Sigmoid colon (tissue), 6 donors: ENCODE measurements at regions not wholly inside any gene's neighbourhood (a gene's known extent, or its start where the extent isn't known, plus 50 kb on each side); places are given as distances from the start of the nearest gene placed in this dataset.
A peak's percentile ranks its signal among the peaks of the same experiment; 100 is the strongest.

Source experiments
- DNase-seq: peaks from one replicate; pipeline ENCODE4 v3.0.0-alpha.2; 2019
- H3K27ac ChIP-seq, 4 donors: fragments of 200-600 bp; sonication (generic); one replicate each; pipeline ENCODE4 v1.5.1; 2016 to 2019; ENCODE audit warnings: mild to moderate bottlenecking in 1 of 4
- H3K27me3 ChIP-seq, 3 donors: fragments of 200-600 bp; sonication (generic); one replicate each; pipeline ENCODE4 v1.5.1; 2019; ENCODE audit warnings: mild to moderate bottlenecking in 1 of 3
- H3K36me3 ChIP-seq, 4 donors: fragments of 200-600 bp; sonication (generic); one replicate each; pipeline ENCODE4 v1.5.1; 2016 to 2019
- H3K4me1 ChIP-seq, 4 donors: fragments of 200-600 bp; sonication (generic); one replicate each; pipeline ENCODE4 v1.5.1; 2017 to 2019
- H3K4me3 ChIP-seq, 4 donors: fragments of 200-600 bp; sonication (generic); one replicate each; pipeline ENCODE4 v1.5.1; 2017 to 2019; ENCODE audit warnings: mild to moderate bottlenecking in 2 of 4, moderate library complexity in 1 of 4
- H3K9me3 ChIP-seq, 4 donors: fragments of 200-600 bp in 3 of 4; sonication (generic) in 3 of 4; one replicate each; pipeline versions ENCODE4 v1.5.1 to v1.6.1; 2013 to 2019
- EP300 ChIP-seq, 4 donors: sonication (generic); formaldehyde crosslinking; IDR thresholded peaks; one replicate each; pipeline ENCODE4 v1.6.1; 2017; ENCODE audit warnings: antibody characterized with exemption in 4 of 4
- POLR2A ChIP-seq, 2 donors: fragments of 450-650 bp; IDR thresholded peaks; one replicate each; pipeline ENCODE4 v1.6.1; 2016; ENCODE audit warnings: antibody characterized with exemption in 2 of 2, mild to moderate bottlenecking in 2 of 2, moderate library complexity in 2 of 2
- POLR2AphosphoS5 ChIP-seq, 4 donors: sonication (generic); formaldehyde crosslinking; IDR thresholded peaks; one replicate each; pipeline ENCODE4 v1.6.1; 2017; ENCODE audit warnings: antibody characterized with exemption in 4 of 4
- WGBS, 2 donors: extraction: QIAGEN DNeasy Blood & Tissue Kit; methylation state at CpG; one replicate each; pipeline ENCODE4 v1.1.7; 2013; 5-methylcytosine and 5-hydroxymethylcytosine counted together
- intact Hi-C: fragments of 100-400 bp; cut with DNase I; formaldehyde crosslinking; loops from one replicate; pipeline ENCODE4 v1.15.1; 2023
- TF ChIP-seq, protein P1 (sequence below), 4 experiments: fragments of 450-650 bp in 3 of 4; fragments of 200-600 bp in 1 of 4; IDR thresholded peaks; one replicate each; pipeline ENCODE4 v1.5.1; 2016 to 2019; ENCODE audit warnings: antibody characterized with exemption in 4 of 4, mild to moderate bottlenecking in 3 of 4, moderate library complexity in 2 of 4
- donor health status: healthy with polysubstance abuse.
- donor health status: healthy.

DNA sequence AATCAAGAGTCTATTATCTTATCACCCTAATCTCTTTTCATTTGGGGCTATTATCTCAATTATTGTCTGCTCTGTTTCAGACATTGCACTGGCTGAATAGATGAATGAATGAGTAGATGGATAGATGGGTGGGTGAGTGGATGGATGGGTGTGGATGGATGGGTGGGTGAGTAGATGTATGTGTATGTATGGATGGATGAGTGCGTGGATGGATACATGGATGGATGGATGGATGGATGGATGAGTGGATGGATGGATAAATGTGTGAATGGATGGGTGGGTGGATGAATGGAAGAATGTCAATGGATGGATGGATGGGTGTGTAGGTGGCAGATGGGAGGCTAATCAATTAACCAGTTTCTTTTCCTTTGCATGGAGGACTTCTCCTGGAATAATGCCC lies 301.7 kb downstream of the NSG2 start:
- TF ChIP-seq, protein P1, sequence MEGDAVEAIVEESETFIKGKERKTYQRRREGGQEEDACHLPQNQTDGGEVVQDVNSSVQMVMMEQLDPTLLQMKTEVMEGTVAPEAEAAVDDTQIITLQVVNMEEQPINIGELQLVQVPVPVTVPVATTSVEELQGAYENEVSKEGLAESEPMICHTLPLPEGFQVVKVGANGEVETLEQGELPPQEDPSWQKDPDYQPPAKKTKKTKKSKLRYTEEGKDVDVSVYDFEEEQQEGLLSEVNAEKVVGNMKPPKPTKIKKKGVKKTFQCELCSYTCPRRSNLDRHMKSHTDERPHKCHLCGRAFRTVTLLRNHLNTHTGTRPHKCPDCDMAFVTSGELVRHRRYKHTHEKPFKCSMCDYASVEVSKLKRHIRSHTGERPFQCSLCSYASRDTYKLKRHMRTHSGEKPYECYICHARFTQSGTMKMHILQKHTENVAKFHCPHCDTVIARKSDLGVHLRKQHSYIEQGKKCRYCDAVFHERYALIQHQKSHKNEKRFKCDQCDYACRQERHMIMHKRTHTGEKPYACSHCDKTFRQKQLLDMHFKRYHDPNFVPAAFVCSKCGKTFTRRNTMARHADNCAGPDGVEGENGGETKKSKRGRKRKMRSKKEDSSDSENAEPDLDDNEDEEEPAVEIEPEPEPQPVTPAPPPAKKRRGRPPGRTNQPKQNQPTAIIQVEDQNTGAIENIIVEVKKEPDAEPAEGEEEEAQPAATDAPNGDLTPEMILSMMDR (IDR thresholded peaks at IDR 0.05): no peak
- TF ChIP-seq POLR2AphosphoS5 (IDR thresholded peaks at IDR 0.05): no peak
- no peak for TF ChIP-seq POLR2A (IDR thresholded peaks at IDR 0.05)
- no peak for TF ChIP-seq EP300 (IDR thresholded peaks at IDR 0.05)
- Histone ChIP-seq H3K9me3 (peaks cover 0 to 3% (median 0%) of the 10 kb centered on the region in 4 donors), H3K4me1 (no peaks in the 10 kb centered on the region), H3K27me3 (no peaks in the 10 kb centered on the region), H3K4me3 (no peak overlapping the region), H3K36me3 (no peaks in the 10 kb centered on the region), H3K27ac (no peak overlapping the region)
- intact Hi-C loops: no loop called here
- 86 to 92% methylated on average over 1 of the region's 1 CpG for WGBS, 2 donors
- no peak for DNase-seq

DNA sequence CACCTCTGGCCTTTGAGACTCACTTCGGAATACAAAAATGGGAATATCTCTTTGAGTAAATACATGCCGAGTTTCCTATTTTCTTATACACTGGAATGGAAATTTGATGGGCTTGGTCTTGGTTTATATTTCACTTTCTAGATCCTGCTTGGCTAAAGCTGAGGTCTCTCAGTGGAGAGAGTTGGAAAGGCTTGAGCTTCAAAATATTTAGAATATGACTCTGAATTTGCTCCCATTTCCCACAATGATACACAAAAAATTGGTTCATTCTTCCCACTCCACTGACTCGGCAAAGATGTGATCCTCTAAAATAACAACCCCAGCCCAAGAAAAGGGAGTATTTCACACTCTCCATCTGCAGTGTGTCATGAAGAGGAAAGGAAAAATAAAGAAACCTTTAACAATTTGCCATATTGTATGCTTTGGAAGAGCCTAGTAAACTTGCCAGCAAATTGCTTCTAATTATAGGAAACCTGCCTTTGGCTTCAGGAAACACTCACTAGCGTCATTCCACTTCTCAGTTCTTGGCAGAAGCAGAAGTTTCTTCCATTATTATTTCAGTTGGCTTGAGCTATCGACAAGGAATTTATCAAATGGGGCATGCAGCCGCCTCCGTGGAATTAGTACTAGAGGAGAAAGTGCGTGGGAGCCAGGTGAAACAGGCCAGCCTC lies 302.9 kb downstream of the NSG2 start:
- no peak for TF ChIP-seq POLR2AphosphoS5 (IDR thresholded peaks at IDR 0.05)
- no peak for TF ChIP-seq EP300 (IDR thresholded peaks at IDR 0.05)
- TF ChIP-seq POLR2A (IDR thresholded peaks at IDR 0.05): no peak
- TF ChIP-seq, protein P1 (IDR thresholded peaks at IDR 0.05): no peak
- DNase-seq: no peak
- Histone ChIP-seq H3K9me3 (peaks cover 0 to 3% (median 0%) of the 10 kb centered on the region in 4 donors), H3K36me3 (no peaks in the 10 kb centered on the region), H3K27me3 (no peaks in the 10 kb centered on the region), H3K4me1 (no peaks in the 10 kb centered on the region), H3K4me3 (no peak overlapping the region), H3K27ac (no peak overlapping the region)
- WGBS, 2 donors: 63 to 76% methylated on average over 8 of the region's 8 CpGs
- intact Hi-C loops: no loop called here

DNA sequence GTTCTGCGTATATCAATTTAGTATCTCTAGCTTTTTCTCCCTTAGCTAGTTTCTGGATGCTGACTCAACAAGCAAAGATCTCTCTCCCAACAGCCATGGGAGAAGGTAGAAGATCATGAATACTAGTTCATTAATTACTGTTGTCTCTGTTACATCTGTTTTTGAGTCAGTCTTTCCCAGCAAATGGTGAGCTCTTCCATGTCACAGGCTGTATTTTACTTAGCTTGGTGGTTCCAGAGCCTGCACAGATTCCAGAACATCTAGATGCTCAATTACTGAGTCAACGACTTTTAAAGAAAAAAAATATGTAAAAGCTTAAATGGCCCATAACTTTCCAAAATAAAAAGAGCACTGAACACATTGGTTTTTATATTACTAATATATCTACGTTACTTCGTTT lies 307.2 kb downstream of the NSG2 start:
- WGBS, 2 donors: 56 to 76% methylated on average over 4 of the region's 4 CpGs
- H3K4me3 ChIP-seq: no peak overlapping the region
- TF ChIP-seq POLR2AphosphoS5 (IDR thresholded peaks at IDR 0.05): no peak
- no peak for TF ChIP-seq EP300 (IDR thresholded peaks at IDR 0.05)
- TF ChIP-seq, protein P1 (IDR thresholded peaks at IDR 0.05): no peak

DNA sequence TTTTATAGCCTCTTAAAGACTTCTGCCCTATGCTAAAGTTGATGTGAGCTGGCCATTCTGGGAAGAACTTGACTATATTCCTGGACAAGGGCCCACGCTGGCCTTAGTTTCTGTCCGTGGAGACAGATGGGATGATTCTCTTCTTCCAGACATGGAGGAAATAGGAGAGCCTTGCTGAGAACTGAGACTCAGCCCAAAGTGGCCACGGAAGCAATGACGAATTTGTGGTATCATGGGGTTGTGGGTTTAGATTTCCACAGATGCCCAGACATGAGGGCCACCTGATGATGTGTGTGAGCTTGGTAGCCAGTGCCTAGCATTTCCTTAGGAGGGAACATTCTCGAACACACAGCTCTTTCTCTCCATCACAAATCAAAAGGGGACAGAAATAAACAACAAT lies 309.1 kb downstream of the NSG2 start:
- 67 to 82% methylated on average over 5 of the region's 5 CpGs for WGBS, 2 donors
- Histone ChIP-seq H3K27me3 (no peaks in the 10 kb centered on the region), H3K36me3 (no peaks in the 10 kb centered on the region), H3K4me3 (no peak overlapping the region), H3K4me1 (no peaks in the 10 kb centered on the region), H3K9me3 (no peaks in the 10 kb centered on the region), H3K27ac (no peak overlapping the region)
- TF ChIP-seq EP300 (IDR thresholded peaks at IDR 0.05): no peak
- TF ChIP-seq, protein P1 (IDR thresholded peaks at IDR 0.05): no peak
- TF ChIP-seq POLR2A (IDR thresholded peaks at IDR 0.05): no peak
- no peak for TF ChIP-seq POLR2AphosphoS5 (IDR thresholded peaks at IDR 0.05)
- DNase-seq: no peak
- intact Hi-C loops: no loop called here

More for the DNA sequence above, 307.2 kb downstream of the NSG2 start:
- intact Hi-C loops: no loop called here
- no peak for DNase-seq
- H3K27ac ChIP-seq: no peak overlapping the region
- no peaks in the 10 kb centered on the region for H3K4me1 ChIP-seq
- H3K36me3 ChIP-seq: no peaks in the 10 kb centered on the region
- H3K27me3 ChIP-seq: no peaks in the 10 kb centered on the region
- H3K9me3 ChIP-seq: no peaks in the 10 kb centered on the region

DNA sequence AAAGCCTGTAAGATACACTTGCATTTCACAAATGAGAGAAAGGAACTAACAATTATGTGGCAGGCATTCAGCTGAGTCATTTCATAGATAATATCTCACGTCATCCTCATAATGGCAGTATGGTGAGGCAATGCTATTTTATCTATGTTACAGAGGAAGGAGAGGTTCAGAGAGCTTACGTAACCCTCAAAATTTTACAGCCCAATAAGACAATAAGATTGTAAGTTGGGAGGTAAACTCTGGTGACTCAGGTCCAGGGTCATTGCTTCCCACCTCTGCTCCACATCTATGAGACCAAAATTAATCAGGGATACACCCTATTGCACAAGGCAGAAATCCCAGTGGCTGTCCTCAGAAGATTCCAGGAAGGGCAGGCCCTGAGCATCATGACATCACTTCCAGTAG lies 309.7 kb downstream of the NSG2 start:
- Histone ChIP-seq H3K36me3 (no peaks in the 10 kb centered on the region), H3K27me3 (no peaks in the 10 kb centered on the region), H3K4me1 (no peaks in the 10 kb centered on the region), H3K27ac (no peak overlapping the region), H3K4me3 (no peak overlapping the region), H3K9me3 (no peaks in the 10 kb centered on the region)
- TF ChIP-seq POLR2AphosphoS5 (IDR thresholded peaks at IDR 0.05) (peak in 1 of 4 donors; percentile 23), EP300 (IDR thresholded peaks at IDR 0.05) (no peak)
- 27 to 54% methylated on average over 2 of the region's 2 CpGs for WGBS, 2 donors
- DNase-seq: no peak
- intact Hi-C loops: no loop called here
